GM12873 (cell line): ENCODE measurements at regions not wholly inside any gene's neighbourhood (a gene's known extent, or its start where the extent isn't known, plus 50 kb on each side); places are given as distances from the start of the nearest gene placed in this dataset.

Experiments used
- TF ChIP-seq, protein P1 (sequence below): IDR thresholded peaks from 2 replicates; pipeline ENCODE4 v1.5.1; 2012; ENCODE audit warnings: low read depth, mild to moderate bottlenecking, moderate library complexity, low read length, control low read depth; ENCODE audit not compliant: insufficient read depth; ENCODE audit errors: missing control alignments

DNA sequence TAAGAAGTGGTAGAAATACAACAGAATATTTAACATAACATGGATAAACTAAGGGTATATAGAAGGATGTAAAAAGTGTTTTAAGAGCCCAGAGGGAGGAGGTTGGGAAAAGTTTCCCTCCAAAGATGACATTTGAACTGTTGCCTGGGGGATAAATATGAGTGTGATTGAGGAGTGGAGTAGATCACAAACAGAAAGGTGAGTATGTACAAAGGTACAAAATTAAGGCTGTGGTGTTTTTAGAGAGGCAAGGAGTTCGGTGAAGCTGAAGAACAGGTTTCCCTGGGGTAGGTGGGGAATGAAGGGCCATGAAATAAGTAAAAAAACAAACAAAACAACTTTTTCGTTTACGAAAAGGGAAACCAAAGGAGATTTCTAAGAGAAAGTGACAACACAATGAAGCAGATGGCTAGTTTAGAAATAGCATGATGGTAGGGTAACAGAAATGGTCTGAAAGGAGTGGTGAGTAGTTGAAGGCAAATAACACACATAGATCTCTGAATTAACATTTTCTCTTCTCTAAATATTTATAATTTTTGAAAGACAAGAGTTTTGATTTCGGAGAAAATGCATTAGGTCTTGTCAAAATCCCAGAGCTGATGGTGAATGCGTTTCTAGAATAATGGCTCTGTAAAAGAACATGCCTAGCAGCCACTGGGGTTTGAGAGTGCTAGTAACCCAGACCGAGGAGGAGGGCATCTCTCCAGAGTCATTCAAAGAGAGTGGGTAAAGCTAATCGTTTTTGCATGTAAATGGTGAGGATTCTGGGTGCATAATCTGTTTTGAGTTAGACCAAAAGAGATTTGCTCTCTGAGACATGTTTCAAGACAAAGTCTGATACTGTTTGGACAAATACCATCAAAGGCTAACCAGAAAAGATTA lies 240.4 kb upstream of the DCN start:
- TF ChIP-seq, protein P1, sequence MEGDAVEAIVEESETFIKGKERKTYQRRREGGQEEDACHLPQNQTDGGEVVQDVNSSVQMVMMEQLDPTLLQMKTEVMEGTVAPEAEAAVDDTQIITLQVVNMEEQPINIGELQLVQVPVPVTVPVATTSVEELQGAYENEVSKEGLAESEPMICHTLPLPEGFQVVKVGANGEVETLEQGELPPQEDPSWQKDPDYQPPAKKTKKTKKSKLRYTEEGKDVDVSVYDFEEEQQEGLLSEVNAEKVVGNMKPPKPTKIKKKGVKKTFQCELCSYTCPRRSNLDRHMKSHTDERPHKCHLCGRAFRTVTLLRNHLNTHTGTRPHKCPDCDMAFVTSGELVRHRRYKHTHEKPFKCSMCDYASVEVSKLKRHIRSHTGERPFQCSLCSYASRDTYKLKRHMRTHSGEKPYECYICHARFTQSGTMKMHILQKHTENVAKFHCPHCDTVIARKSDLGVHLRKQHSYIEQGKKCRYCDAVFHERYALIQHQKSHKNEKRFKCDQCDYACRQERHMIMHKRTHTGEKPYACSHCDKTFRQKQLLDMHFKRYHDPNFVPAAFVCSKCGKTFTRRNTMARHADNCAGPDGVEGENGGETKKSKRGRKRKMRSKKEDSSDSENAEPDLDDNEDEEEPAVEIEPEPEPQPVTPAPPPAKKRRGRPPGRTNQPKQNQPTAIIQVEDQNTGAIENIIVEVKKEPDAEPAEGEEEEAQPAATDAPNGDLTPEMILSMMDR: no peak

DNA sequence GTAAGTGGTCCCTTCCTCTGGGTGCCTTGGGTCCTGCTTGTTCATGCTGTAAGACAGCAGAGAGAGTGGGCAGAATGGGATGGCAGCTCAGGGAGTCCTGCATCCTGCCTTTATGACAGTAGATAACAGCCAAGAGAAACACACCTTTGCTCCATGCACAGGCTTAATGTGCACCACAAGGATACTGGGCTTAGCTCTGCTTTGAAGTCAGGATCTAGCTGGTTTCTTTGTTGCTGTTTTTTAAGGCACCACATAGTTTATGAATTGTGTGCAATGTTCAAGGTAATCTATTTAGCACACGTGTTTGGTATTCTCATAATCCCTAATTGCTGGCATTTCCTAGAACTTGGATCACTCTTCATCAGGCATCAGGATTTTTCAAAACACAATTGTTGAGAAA lies 239.5 kb upstream of the DCN start:
- TF ChIP-seq, protein P1: no peak

DNA sequence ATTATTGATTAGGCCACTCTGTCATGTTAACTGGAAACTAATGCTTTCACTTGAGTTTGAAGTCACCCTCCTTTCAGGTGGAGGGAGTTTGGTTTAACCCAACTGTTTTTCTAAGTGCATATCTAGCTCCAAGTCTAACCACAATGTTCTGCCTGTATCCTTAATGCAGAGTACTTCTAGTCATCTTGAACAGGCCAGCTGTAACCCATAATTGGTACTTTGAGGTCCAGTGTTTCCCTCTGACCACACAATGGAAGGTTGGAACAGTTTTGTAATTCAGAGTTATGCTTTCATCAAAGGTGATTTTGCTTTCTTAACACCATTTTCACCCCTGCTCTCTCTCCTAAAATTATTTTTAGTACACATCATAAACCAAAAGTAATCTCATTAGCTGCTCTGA lies 237.2 kb upstream of the DCN start:
- TF ChIP-seq, protein P1: no peak

DNA sequence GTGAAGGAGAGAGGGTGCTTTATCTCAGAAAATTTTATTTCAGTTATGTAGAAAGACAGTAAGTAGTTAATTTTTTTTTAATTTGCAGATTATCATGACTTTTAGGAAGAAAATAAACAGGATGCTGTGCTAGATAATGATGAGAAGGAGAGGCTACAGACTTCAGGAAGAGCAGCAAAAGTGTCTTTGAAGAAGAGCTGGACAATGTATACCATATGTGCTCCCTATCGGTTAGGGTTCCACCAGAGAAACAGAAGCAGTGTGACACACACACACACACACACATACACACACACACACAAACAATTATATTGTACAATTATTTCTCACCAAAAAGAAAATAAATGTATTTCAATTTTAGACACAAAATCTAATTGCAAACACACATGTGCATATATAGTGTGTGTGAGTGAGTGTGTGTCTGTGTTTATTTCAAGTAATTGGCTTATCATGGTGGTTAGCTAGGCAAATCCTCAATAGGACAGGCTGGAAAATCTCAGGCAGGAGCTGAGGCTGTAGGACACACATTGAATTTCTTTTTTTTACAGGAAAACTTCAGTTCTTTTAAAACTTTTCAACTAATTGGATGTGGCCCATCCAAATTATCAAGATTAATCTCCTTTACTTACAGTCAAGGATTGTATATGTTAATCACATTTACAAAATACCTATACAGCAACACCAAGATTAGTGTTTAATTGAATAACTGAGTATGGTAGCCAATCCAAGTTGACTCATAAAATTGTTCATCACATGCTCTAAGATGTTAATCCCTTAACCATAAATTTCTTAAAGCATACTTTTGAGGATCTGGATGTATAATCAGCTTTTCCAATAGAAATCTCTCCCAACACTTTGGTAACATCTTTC lies 235.8 kb upstream of the DCN start:
- TF ChIP-seq, protein P1: no peak

DNA sequence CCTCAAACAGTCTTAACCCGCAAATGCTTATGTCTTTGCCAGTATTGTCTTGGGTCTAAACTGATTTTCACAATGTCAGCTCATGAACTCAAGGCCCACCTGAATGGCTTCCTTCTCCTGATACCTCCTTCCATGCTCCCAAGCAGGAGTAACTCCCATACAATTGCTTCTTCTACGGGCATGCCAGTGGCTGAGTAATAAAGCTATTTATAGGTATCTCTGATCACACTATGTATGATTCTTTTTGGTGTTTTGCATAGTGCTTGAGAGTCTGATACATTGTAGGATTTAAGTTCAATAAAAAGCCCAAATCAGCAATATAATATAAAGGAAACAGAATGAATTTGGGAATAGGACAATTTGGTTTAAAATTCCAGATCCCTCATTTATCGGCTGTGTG lies 235.0 kb upstream of the DCN start:
- TF ChIP-seq, protein P1: no peak

DNA sequence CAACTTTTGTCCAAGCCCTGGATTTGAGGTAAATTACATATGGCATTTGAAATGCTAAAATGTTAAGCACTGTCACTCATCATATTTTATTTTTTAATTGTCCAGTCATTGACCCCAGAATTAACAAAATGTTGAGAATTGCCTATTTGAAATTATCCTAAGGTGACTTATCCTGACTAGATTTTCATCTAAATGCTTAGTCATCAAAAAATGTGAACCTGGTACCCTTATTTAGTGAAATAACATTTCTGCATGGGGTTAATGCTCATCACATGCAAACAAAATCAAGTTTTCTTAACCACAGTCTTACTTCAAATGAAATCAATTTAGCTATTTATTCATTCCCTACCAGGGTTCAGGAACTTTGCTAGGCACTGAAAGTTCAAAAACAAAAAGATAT lies 232.0 kb upstream of the DCN start:
- TF ChIP-seq, protein P1: no peak

DNA sequence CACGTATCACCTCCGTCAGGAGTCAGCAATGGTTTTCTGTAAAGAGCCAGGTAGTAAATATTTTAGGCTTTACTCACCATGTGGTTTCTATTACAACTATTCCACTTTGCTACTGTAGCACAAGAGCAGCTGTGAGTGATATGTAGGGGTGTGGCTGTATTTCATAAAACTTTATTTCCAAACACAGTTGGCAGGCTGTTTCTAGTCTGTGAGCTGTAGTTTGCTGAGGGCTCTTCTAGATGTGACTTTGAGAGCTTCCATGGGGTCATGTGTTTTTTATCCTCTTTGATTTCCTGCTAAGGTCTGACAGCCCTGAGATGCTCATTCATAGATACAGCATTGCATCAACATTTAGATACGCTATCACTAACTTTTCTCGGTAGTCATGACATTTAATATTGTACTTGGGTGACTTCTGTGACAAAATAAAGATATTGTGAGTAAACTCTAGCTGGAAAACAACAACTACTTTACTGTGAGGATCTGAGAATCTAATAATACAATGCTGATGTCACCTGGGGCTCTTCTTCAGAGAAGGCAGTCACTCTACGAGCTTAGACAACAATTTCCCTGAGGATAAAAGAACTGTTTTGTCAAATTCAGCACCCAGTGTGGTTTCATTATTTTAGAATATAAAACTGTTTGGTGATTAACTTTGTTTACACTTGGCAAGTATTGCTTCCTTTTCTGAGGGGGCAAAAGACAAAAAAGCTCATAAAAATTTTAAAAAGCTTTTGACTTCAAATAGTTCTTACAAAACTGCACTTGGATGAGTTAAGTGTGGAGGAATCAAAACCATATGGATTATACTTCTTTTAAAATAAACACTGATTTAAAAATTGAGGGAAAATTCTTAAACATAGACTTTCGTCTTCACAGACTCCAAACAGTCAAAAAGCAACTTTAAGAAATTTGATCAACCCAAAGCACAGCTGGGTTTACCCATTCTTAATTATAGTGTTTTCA lies 231.2 kb upstream of the DCN start:
- TF ChIP-seq, protein P1: no peak
